ENCODE measurements at regions not wholly inside any gene's neighbourhood (a gene's known extent, or its start where the extent isn't known, plus 50 kb on each side); places are given as distances from the start of the nearest gene placed in this dataset.

DNA sequence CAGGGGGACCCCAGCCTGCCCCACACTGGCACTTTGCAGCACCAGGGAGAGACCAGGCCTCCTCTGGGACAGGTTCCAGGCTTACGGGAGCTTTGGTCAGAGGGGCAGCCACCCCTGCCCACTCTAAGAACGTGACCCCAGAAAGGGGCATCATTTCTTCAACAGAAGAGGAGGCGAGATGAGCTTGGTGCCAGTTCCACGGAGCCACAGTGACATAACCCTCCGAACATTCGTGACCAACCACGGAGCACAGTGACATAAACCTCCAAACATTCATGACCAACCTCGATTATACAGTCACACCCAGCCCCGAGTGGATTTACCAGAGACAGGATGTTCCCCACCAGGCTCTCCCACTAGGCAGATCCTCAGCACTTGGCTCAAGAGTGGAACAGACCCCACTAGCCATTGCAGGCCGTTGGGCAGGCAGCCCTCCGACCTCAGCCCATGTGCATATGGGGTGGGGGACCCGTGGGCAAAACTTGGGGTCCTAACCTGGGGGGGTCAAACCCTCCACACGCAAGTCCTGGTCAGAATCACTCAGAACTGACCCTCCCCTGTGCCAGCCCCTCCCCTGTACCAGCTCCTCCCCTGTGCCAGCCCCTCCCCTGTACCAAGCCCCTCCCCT is 112.9 kb downstream of the METRNL start:
- DNase-seq, result peak in 1 of 4 experiments; percentile 8

DNA sequence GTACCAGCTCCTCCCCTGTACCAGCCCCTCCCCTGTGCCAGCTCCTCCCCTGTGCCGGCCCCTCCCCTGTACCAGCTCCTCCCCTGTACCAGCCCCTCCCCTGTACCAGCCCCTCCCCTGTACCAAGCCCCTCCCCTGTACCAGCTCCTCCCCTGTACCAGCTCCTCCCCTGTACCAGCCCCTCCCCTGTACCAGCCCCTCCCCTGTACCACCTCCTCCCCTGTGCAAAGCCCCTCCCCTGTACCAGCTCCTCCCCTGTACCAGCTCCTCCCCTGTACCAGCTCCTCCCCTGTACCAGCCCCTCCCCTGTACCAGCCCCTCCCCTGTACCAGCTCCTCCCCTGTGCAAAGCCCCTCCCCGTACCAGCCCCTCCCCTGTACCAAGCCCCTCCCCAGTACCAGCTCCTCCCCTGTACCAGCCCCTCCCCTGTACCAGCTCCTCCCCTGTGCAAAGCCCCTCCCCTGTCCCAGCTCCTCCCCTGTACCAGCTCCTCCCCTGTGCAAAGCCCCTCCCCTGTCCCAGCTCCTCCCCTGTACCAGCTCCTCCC is 113.5 kb downstream of the METRNL start:
- DNase-seq, result peak in 1 of 4 experiments; percentile 29

DNA sequence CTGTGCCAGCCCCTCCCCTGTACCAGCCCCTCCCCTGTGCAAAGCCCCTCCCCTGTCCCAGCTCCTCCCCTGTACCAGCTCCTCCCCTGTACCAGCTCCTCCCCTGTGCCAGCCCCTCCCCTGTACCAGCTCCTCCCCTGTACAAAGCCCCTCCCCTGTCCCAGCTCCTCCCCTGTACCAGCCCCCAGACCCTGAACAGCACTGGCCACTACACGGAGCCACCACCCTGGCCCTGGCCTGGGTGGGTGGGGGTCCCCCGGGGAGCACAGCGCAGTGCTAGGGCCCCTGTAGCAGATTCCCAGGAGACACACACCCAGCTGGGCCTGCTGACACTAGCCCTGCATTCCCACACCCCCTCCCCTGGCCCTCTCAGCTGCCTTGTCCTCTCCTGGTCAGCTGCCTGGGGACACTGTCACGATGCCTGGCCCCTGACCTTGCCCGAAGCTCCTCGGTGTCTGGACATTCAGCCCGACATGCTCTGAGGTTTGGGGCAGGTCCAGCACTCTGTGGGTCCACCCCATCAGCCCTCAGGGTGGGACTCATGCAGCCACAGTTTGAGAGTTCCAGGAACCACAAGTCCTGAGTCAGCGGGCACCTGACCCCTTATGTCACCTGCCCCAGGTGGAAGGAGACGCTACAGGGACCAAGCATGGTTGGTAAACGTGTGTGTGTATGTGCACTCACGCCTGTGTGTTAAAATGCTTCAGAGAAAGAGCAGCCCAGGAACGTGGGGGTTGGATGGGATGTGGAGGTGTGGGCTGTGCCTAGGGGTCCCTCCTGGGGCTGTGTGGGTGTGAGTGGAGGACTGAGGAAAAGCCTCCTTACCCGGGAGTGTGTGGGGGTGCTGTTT is 114.2 kb downstream of the METRNL start:
- peak in 3 of 4 experiments; percentile 24 to 43 (median 35) for DNase-seq

DNA sequence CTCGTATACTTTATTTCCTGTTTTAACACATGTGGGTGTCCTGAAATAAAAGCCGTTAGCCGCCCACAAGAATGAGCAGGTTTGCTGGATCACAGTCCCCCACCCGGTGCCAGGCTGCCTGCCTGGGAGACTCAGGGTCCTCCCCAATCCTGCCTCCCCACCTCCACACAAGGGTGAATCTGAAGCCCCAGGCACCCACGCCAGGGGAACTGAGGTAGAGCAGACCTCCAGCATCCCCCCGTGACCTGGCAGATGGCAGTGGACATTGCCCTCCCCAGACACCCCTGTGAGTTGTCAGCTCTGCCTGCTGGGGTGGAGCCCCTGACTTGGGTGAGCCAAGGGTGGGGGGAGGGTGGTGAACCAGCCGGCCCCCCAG is 114.8 kb downstream of the METRNL start:
- DNase-seq, result peak in 1 of 4 experiments; percentile 44

DNA sequence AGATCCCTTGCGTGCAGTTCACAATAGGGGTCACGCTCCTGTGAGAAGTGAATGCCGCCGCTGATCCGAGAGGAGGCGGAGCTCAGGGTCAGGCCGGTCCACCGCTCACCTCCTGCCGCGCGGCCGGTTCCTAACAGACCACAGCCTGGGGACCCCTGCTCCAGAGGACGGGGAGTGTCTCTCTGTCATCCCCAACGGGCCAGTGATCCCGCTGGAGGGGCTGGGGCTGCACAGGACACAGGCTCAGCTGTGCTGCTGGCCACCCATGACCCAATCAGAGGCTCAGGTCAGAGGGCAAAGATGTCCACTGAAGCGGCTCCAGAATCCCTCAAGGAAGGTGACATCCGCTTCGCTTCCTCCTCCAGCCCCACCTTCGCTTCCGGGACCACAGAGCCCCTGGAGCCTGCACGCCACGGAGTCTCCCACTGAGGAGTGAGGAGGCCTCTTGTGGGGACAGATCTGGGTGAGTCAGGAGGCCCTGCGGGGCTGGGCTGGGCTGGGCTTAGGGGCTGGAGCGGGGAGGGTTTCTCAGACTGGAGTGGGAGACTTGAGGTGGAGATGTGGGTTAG is 115.4 kb downstream of the METRNL start:
- peak in 1 of 4 experiments; percentile 27 for DNase-seq

DNA sequence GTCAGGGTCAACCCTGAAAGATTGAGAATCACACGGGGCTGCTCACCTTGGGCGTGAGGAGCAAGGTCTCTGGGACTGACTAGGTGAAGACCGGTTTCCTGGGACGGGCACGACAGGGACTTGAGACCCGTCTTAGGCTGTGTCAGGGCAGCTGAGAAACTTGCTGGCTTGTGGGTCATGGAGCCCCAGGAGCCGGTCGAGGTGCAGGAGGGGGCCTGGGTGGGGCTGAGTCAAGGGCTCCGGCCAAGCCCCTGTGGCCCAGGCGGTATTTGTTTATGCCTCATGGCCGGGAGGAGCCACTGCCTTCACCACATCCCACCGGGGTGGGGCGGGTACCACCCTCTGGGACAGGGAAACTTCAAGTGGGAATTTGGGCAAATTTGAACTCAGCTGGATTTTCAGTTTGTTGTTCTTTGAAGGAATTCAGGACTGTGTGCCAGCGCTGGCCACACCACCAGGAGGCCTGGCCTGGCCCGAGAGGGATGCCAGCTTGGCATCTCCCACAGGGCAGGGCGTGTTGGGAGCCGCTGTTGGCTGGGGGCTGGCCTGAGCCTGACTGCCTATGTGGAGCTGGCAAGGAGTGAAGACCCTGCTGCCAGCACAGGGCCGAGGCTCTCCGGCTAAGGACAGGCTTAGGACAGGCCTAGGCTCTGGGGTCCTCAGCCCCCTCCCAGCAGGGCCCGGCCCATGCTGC is 116.1 kb downstream of the METRNL start:
- DNase-seq, result no peak

DNA sequence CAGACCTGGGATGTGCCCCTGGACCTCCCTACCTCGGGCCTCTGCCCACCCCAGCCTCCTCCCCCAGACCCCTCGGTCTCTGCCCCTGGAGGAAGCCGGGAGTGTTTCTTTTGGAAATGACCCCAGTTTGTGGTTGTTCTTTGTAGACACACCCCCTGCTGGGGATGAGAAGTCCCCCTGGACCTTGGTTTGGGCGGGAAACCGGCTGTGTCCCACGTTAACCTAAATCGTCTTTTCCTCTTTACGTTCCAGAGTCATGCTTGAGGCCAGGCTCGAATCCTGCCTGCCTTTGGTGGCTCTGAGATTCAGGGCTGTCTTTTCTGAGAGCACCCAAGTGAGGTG is 116.6 kb downstream of the METRNL start:
- no peak for DNase-seq

DNA sequence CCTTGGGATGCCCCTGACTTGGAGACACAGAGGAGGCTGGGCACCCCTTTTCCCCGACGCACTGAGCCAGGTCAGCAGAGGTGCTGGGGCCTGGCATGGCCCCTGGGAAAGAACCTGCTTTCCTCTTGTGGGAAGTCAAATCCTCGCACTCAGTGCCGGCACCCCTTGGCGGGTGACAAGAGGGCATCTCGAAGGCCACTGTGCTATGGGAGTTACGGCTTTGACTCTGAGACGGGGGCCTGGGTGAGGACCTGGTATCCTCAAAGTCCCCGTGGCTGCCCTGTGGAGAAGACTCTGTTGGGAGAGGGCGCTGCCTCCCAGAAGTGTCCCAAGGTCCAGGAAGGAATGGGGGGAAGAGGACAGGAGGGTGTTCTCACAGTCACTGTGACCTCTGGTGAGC is 117.0 kb downstream of the METRNL start:
- DNase-seq, result no peak

DNA sequence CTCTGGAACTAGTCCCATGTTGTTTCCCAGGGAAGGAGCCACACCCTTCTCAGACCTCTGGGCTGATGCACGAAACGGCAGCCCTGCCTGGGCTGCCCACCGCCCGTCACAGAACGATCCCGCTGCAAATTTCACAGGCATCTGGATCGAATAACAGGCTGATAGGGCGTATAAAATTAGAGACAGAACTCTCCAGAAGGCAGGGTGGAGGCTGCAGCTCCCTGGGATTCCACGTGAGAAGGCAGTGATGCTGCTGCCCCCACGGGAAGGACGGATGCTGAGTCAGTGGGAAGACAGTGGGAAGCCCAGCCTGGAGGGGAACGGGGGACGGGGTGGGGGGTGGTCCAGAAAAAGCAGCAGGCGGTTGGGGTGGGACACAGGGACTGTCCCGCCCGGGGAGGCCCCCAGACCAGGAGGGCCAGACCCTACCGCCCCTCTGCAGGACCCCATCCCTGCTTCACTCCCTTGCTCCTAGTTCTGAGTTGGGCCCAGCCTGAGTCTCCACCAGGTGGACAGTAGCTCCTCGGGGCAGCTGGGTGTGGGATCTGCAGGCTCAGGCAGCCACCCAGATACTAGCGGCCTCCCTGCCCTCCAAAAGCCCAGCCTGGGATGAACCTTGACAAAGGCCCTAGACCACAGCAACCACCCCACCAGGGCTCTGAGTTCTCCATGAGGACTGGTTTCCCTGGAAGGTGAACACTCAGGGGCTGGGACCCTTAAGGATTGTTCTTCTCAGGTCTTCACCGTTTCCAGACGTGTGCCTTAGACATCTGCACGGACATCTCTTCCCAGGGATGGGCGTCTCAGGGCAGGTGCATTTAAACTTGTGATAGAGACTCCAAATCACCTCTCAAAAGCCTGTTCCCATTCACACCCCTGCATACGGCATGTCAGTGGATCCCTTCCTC is 117.8 kb downstream of the METRNL start:
- no peak for DNase-seq

DNA sequence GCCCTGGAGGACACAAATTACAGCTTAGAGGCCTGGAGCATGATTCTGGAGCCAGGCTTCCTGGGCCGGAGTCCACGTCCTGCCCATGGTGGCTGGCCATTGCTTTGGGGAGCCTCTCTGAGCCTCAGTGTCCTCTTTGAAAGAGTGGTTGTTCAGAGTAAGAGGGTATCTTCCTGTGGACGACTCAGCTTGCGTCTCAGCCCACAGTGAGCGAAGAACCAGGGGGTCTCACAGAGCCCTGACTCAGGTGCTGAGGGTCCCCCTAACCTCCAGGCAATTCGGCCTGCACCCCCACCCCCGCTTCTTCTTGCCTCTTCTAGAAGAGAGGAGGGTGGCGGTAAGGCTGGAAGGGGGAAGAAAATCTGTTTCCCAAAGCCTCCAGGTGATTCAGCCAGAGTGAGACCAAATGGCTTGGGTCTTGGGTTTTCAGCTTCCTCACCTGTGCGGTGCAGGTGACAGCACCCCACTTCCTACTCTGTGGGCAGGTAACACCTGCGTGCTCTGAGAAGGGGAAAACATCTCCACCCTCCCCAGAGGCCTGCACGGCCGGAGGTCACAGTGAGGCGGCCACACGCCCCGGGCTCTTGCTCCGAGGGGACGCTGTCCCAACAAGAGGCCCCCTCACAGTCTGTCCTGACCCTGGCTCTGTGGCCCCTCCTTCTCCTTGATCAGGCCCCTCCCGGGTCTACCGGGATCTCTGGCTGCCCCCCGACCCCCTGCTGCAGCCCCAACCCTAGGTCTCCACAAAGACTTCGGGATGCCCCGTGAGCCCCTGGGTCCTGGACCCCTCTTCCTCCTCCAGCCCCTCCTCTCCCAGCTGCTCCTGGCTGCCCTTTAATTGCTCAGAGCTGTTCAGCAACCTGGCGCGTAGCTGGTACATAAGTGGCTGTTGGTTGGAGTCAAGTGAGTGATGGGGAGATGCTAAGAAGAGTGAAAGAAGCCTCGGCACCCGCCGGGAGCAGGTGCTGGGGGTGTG is 119.2 kb downstream of the METRNL start:
- peak in 2 of 4 experiments; percentile 12 to 32 for DNase-seq

DNA sequence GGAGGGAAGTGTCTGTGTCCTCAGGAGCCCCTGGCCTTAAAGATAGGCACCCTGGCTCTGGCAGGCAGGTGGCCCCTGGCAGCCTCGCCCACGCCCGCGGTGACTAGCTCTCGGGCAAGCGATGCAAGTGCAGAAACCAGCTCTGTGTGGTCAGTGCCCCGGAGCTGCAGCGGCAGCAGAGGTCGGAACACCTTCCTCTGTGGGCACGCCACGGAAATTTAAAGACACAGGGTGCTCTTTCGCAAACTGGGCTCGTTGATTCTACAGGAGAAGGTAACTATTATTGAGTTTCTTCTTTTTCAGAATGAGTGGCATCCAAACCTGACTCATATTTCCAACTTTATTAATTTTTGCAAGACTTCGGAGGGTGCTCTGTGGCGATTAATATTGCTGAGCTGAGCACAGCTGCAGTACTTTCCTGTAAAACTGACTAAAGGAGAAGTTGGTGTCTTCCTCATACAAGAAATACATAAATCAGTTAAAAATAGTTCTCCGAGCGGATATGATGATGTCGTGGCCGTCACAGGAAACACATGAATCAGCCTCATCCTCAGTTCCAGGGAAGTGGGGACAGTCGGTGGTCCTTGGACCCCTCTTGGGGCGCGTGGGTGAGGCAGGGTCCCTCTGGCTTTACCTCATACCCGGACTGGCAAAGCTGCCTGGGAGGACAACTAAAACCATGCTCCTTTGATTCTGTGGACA is 120.2 kb downstream of the METRNL start:
- peak; percentile 88 to 97 (median 94) for DNase-seq

DNA sequence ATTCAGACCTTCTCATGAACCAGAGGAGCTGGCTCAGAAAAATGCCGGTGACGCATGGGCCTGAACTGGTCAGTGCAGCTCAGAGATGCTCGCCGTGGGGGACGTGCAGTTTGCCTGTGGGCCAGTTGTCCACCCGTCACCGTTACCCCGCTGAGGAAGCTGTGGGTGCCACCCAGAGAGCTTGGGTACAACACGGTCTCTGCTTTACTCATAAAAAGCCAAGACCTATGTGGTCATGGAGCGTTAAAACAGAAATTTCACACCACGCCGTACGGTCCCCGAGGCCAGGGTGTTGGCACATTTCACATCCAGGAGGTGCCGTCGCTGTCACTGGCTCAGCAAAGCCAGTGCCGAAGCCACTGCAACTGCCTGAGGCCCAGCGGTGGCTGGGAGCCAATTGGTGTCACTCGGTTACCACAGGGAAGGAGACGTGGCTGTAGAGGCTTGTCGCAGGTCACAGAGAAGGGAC is 120.9 kb downstream of the METRNL start:
- peak; percentile 92 to 97 (median 93) for DNase-seq

DNA sequence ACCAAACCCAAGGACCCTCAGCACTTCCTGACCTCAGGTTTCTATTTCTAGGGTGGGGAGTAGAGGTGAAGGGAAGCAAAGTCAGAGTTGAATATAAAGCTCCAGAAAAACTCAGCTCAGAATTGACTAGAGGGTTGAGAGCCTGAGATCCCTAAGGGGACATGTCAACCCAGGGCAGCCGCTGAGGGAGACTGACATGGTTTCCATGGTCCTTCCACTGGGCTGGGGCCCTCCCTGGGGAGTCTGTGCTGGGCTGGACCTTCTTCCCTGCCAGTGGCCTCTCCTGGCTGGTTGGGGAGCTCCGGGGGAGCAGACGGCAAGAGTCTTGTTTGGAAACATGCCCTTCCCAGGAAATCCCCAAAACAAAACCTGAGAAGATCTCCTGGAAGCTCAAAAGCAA is 121.3 kb downstream of the METRNL start:
- no peak for DNase-seq

DNA sequence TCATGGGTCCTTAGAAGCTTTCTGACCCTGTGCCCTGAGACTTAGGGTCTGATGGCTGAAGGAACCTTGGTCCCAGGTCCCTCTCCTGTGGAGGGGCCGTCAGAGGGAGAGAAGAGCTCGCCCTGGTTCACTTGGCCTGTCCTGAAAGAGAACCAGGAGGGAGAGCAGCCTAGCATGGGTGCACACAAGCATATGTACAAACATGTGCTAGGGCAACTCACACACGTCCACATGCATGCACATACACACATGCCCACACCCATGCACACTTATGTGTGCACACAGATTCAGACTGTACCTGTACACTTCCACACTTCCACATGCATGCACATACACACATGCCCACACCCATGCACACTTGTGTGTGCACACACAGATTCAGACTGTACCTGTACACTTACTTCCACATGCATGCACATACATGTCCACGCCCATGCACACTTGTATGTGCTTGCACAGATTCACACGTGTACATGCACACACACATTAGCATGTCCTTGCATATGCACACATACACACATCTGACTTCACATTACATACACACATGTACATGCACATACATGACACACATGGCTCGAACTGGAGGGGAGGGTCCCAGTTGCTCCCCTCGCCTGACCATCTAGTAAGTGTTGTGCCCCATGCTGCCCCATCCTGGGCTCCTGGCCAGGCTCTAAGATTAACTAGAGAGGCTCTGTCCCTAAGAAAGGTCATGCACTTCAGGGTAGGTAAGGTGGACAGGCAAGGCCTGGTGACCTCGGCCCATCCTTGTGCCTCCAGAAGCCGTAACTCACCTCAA is 122.0 kb downstream of the METRNL start:
- DNase-seq, result peak in 1 of 4 experiments; percentile 7

DNA sequence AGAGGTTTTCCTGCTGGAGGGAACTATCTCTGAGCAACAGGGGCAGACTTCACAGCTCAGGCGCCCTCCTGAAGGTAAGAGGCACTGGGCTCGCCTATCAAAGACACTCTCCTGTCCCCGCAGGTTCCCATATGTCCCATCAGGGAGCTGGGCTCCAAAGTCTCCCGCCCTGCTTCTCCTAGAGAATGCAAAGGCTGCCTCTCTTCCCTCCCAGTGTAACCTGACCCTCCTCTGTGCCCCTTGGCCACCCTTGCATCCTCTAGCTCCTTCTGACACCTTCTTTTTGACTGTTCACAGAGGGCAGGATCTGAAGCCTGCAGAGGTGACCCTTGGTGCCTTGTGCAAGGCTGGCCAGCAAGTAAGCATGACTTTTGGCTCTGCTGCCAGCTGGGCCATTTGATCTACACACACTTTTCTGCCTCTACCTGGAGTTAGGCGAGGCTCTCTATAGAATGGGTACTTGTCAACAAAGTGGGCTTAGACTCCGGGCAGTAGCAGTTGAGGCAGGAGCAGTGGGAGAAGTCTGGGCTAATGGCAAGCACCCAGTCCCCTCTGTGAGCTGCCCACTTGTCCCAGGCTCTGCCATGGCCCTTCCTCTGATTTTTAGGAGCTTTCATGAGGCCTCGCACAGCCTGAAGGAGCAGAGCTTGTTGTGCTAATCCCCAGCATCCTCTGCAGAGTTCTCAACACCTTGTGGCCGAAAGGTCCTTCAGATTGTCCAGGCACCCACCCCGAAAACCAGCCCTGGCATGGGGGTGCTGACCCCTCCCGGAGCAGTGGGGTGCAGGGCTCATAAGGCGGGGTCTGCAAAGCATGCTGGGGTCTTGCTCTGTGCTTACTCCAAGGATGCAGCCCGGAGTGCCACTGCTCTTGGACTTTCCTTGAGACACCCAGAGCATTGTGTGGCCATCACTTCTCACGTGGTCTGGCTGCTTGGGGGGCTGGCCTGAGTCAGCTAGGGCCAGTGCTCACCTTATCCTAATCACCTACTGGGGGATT is 122.9 kb downstream of the METRNL start:
- DNase-seq, result peak in 1 of 4 experiments; percentile 17

DNA sequence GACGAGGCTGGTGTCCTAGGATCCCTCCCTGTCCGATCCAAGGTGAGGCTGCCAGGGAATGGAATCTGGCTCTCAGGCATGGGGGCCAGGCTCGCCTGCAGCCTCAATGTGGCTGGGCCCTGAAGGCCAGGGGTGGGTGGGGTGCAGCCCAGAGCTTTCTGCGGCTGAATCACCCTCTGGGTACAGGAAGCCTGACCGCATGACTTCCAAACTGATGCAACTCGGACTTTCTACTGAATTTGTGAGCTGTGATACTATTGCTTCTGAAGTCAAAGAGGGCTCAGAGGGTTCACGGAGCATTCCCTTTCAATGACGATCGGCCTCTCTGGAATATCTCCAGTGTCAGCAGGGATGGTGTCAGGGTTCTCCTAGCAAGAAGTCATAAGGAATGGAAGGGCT is 123.7 kb downstream of the METRNL start:
- peak; percentile 94 to 97 (median 95) for DNase-seq

DNA sequence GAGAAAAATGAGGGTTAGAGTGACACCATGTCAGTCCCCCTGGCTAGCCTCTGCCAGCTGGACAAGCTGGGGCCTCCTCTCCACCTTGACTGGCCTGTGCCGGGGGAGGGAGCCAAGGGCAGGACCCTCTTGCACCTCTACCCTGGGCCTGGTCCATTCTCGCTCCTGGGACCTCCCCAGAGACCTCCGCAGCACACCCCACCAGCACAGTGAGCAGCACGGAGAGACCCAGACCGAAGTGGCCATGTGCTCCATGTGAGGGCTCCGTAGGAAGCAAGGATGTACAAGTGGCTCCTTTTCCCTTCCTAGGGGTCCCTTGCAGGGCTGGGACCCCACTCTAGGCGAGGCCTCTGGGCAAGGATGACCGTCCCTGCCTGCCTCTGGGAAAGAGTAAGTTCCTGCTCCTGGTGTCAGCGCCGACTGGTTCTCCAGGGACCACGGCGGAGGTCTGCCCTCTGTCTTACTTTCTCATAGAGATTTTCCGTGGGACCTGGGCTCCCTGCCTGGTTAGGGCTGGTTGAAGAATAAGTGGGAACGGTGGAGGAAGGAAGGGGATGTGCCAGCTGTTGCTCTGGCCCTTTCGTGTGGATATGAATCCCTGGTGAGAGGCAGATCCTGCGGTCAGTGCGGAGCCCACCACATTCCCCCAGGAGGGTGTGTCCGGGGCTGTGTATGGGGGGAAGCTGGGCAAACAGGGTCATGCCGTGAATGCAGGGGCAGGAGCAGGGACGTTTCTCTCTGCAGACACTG is 124.2 kb downstream of the METRNL start:
- DNase-seq, result peak in 3 of 4 experiments; percentile 24 to 53 (median 34)

Measured in suppressor macrophage (primary cell).